ENCODE measurements at regions not wholly inside any gene's neighbourhood (a gene's known extent, or its start where the extent isn't known, plus 50 kb on each side); places are given as distances from the start of the nearest gene placed in this dataset.

DNA sequence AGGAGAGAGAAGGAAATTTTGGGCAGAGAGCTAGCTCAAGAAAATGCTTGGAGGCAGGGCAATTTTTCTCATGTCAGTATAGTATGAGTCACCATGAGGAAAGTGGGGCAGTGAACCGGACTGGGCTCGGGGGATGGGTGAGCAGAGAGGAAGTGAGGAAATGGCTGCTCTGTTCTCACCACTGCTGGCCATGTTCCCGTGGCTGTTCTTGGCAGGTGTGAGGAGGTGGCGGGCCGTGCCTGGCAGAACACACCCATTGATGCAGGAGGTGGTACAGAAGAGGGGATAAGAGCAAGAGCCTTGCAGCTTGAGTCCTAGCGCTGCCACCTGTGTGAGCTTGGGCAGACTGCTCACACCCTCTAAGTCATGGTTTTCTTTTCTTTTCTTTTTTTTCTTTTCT is 304.4 kb upstream of the LYZL1 start (continued):
- TF ChIP-seq, protein P1, sequence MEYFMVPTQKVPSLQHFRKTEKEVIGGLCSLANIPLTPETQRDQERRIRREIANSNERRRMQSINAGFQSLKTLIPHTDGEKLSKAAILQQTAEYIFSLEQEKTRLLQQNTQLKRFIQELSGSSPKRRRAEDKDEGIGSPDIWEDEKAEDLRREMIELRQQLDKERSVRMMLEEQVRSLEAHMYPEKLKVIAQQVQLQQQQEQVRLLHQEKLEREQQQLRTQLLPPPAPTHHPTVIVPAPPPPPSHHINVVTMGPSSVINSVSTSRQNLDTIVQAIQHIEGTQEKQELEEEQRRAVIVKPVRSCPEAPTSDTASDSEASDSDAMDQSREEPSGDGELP (CRISPR knock-in tag; IDR thresholded peaks at IDR 0.05; ENCODE audit: borderline replicate concordance), result no peak
- TF ChIP-seq SMC3 (conservative IDR thresholded peaks at IDR 0.05; ENCODE audit: insufficient read depth, low read depth, low read length) (no peak), C11orf30 (IDR thresholded peaks at IDR 0.05; ENCODE audit: low read depth) (no peak), ZNF354B (CRISPR knock-in tag; IDR thresholded peaks at IDR 0.05) (no peak), BMI1 (IDR thresholded peaks at IDR 0.05; ENCODE audit: low read length) (no peak), TARDBP (IDR thresholded peaks at IDR 0.05) (no peak), ZNF239 (CRISPR knock-in tag; IDR thresholded peaks at IDR 0.05) (no peak), ETV5 (CRISPR knock-in tag; IDR thresholded peaks at IDR 0.05; ENCODE audit: low read depth) (no peak), RBM22 (IDR thresholded peaks at IDR 0.05; ENCODE audit: low read depth, low read length, poor library complexity, severe bottlenecking) (no peak)
- TF ChIP-seq, protein P2, sequence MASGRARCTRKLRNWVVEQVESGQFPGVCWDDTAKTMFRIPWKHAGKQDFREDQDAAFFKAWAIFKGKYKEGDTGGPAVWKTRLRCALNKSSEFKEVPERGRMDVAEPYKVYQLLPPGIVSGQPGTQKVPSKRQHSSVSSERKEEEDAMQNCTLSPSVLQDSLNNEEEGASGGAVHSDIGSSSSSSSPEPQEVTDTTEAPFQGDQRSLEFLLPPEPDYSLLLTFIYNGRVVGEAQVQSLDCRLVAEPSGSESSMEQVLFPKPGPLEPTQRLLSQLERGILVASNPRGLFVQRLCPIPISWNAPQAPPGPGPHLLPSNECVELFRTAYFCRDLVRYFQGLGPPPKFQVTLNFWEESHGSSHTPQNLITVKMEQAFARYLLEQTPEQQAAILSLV (tag; IDR thresholded peaks at IDR 0.05), result no peak
- TF ChIP-seq, protein P3, sequence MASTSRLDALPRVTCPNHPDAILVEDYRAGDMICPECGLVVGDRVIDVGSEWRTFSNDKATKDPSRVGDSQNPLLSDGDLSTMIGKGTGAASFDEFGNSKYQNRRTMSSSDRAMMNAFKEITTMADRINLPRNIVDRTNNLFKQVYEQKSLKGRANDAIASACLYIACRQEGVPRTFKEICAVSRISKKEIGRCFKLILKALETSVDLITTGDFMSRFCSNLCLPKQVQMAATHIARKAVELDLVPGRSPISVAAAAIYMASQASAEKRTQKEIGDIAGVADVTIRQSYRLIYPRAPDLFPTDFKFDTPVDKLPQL (IDR thresholded peaks at IDR 0.05; ENCODE audit: extremely low read depth, insufficient read length), result no peak
- TF ChIP-seq, protein P4, sequence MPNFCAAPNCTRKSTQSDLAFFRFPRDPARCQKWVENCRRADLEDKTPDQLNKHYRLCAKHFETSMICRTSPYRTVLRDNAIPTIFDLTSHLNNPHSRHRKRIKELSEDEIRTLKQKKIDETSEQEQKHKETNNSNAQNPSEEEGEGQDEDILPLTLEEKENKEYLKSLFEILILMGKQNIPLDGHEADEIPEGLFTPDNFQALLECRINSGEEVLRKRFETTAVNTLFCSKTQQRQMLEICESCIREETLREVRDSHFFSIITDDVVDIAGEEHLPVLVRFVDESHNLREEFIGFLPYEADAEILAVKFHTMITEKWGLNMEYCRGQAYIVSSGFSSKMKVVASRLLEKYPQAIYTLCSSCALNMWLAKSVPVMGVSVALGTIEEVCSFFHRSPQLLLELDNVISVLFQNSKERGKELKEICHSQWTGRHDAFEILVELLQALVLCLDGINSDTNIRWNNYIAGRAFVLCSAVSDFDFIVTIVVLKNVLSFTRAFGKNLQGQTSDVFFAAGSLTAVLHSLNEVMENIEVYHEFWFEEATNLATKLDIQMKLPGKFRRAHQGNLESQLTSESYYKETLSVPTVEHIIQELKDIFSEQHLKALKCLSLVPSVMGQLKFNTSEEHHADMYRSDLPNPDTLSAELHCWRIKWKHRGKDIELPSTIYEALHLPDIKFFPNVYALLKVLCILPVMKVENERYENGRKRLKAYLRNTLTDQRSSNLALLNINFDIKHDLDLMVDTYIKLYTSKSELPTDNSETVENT (CRISPR knock-in tag; IDR thresholded peaks at IDR 0.05), result no peak
- TF ChIP-seq, protein P5, sequence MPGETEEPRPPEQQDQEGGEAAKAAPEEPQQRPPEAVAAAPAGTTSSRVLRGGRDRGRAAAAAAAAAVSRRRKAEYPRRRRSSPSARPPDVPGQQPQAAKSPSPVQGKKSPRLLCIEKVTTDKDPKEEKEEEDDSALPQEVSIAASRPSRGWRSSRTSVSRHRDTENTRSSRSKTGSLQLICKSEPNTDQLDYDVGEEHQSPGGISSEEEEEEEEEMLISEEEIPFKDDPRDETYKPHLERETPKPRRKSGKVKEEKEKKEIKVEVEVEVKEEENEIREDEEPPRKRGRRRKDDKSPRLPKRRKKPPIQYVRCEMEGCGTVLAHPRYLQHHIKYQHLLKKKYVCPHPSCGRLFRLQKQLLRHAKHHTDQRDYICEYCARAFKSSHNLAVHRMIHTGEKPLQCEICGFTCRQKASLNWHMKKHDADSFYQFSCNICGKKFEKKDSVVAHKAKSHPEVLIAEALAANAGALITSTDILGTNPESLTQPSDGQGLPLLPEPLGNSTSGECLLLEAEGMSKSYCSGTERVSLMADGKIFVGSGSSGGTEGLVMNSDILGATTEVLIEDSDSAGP (CRISPR knock-in tag; IDR thresholded peaks at IDR 0.05), result no peak
- TF ChIP-seq, protein P6, sequence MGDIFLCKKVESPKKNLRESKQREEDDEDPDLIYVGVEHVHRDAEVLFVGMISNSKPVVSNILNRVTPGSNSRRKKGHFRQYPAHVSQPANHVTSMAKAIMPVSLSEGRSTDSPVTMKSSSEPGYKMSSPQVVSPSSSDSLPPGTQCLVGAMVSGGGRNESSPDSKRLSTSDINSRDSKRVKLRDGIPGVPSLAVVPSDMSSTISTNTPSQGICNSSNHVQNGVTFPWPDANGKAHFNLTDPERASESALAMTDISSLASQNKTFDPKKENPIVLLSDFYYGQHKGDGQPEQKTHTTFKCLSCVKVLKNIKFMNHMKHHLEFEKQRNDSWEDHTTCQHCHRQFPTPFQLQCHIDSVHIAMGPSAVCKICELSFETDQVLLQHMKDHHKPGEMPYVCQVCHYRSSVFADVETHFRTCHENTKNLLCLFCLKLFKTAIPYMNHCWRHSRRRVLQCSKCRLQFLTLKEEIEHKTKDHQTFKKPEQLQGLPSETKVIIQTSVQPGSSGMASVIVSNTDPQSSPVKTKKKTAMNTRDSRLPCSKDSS (IDR thresholded peaks at IDR 0.05; ENCODE audit: low read depth, partially characterized antibody), result no peak
- TF ChIP-seq, protein P7, sequence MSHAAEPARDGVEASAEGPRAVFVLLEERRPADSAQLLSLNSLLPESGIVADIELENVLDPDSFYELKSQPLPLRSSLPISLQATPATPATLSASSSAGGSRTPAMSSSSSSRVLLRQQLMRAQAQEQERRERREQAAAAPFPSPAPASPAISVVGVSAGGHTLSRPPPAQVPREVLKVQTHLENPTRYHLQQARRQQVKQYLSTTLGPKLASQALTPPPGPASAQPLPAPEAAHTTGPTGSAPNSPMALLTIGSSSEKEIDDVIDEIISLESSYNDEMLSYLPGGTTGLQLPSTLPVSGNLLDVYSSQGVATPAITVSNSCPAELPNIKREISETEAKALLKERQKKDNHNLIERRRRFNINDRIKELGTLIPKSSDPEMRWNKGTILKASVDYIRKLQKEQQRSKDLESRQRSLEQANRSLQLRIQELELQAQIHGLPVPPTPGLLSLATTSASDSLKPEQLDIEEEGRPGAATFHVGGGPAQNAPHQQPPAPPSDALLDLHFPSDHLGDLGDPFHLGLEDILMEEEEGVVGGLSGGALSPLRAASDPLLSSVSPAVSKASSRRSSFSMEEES (CRISPR knock-in tag; IDR thresholded peaks at IDR 0.05), result no peak
- TF ChIP-seq, protein P8, sequence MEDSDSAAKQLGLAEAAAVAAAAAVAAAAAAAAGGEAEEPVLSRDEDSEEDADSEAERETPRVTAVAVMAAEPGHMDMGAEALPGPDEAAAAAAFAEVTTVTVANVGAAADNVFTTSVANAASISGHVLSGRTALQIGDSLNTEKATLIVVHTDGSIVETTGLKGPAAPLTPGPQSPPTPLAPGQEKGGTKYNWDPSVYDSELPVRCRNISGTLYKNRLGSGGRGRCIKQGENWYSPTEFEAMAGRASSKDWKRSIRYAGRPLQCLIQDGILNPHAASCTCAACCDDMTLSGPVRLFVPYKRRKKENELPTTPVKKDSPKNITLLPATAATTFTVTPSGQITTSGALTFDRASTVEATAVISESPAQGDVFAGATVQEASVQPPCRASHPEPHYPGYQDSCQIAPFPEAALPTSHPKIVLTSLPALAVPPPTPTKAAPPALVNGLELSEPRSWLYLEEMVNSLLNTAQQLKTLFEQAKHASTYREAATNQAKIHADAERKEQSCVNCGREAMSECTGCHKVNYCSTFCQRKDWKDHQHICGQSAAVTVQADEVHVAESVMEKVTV (CRISPR knock-in tag; IDR thresholded peaks at IDR 0.05), result no peak
